SJCRH30 (cell line): ENCODE measurements at regions not wholly inside any gene's neighbourhood (a gene's known extent, or its start where the extent isn't known, plus 50 kb on each side); places are given as distances from the start of the nearest gene placed in this dataset.
"Not testable (repeated sequence)": the region's sequence is repeated elsewhere in the genome, so short reads cannot be mapped to it uniquely, and the experiment has no call there.

Experiments used
- DNase-seq, 2 experiments: peaks; one replicate each; pipeline ENCODE4 v3.0.0-alpha.2; 2015 to 2020
- H3K27ac ChIP-seq: fragments of 250-450 bp; sonication (Bioruptor Pico); 2 replicates; pipeline ENCODE4 v1.5.1; 2020; ENCODE audit warnings: mild to moderate bottlenecking, moderate library complexity
- H3K27me3 ChIP-seq: fragments of 250-450 bp; sonication (Bioruptor Pico); 2 replicates; pipeline ENCODE4 v1.5.1; 2020; ENCODE audit warnings: mild to moderate bottlenecking, moderate library complexity
- H3K36me3 ChIP-seq: fragments of 250-450 bp; sonication (Bioruptor Pico); 2 replicates; pipeline ENCODE4 v1.5.1; 2020; ENCODE audit warnings: mild to moderate bottlenecking, moderate library complexity
- H3K4me1 ChIP-seq: fragments of 250-450 bp; sonication (Bioruptor Pico); 2 replicates; pipeline ENCODE4 v1.5.1; 2020; ENCODE audit warnings: mild to moderate bottlenecking, moderate library complexity
- H3K4me3 ChIP-seq: fragments of 250-450 bp; sonication (Bioruptor Pico); 2 replicates; pipeline ENCODE4 v1.5.1; 2020; ENCODE audit warnings: mild to moderate bottlenecking, moderate library complexity
- H3K9me3 ChIP-seq: fragments of 250-450 bp; sonication (Bioruptor Pico); replicated peaks from 2 replicates; pipeline ENCODE4 v1.5.1; 2020; ENCODE audit warnings: mild to moderate bottlenecking, moderate library complexity

- Histone ChIP-seq H3K36me3 (no peaks in the 10 kb centered on the region), H3K9me3 (no peaks in the 10 kb centered on the region), H3K27me3 (no peaks in the 10 kb centered on the region), H3K27ac (peak overlapping the region; percentile 29), H3K4me3 (no peak overlapping the region), H3K4me1 (peaks cover 13% of the 10 kb centered on the region)
- DNase-seq, result peak; percentile 32 to 73
These were observed 234.5 kb downstream of the DLEU7 start for GRCh38 chr13:50609011-50609410.

- H3K9me3 ChIP-seq, result no peaks in the 10 kb centered on the region
- DNase-seq, result no peak
- H3K27ac ChIP-seq, result no peak overlapping the region
- no peak overlapping the region for H3K4me3 ChIP-seq
- no peaks in the 10 kb centered on the region for H3K27me3 ChIP-seq
- peaks cover 13% of the 10 kb centered on the region for H3K4me1 ChIP-seq
- H3K36me3 ChIP-seq, result no peaks in the 10 kb centered on the region
These were observed 233.3 kb downstream of the DLEU7 start for GRCh38 chr13:50610238-50610637.

DNA sequence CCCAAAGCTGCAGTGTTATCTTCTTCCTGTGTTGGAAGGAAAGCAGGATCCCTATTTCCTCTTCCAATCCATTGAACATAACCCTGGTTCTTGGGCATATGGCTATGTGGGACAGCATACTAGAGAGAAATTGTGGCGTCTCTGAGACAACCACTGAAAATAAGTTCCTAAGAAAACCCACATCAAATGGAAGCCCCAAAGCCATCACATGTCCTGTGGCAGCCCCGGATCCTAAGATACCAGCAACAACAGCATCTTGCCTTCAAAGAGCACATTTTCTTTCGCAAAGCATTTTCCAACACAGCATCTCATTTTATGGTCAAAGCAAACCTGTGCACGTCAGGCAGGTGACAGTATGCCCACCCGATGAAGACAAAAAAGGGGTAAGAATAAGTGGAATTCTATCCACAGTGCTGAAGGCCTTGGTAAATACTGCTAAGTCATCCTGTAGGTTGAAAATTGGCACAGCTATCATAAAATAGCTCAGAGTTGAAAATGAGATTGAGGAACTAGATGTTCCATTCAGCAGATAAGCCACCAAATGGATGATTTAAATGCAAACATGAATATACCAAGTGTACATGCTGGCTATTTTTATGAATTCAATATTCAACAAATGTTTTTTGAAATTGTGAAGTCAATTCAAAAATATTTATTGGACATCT is 232.2 kb downstream of the DLEU7 start:
- no peak for DNase-seq
- Histone ChIP-seq H3K4me1 (peaks cover 13% of the 10 kb centered on the region), H3K27ac (no peak overlapping the region), H3K9me3 (no peaks in the 10 kb centered on the region), H3K27me3 (no peaks in the 10 kb centered on the region), H3K4me3 (no peak overlapping the region), H3K36me3 (no peaks in the 10 kb centered on the region)

GRCh38 chr13:50612717-50613116 is 230.8 kb downstream of the DLEU7 start:
- no peak overlapping the region for H3K27ac ChIP-seq
- H3K27me3 ChIP-seq, result no peaks in the 10 kb centered on the region
- H3K36me3 ChIP-seq, result no peaks in the 10 kb centered on the region
- no peaks in the 10 kb centered on the region for H3K9me3 ChIP-seq
- H3K4me1 ChIP-seq, result peaks cover 13% of the 10 kb centered on the region
- no peak for DNase-seq
- H3K4me3 ChIP-seq, result no peak overlapping the region

- H3K27ac ChIP-seq, result no peak overlapping the region
- no peak for DNase-seq
- no peaks in the 10 kb centered on the region for H3K9me3 ChIP-seq
- H3K36me3 ChIP-seq, result no peaks in the 10 kb centered on the region
- peaks cover 13% of the 10 kb centered on the region for H3K4me1 ChIP-seq
- no peaks in the 10 kb centered on the region for H3K27me3 ChIP-seq
- H3K4me3 ChIP-seq, result no peak overlapping the region
These were observed 230.1 kb downstream of the DLEU7 start for GRCh38 chr13:50613356-50613831.

GRCh38 chr13:50615234-50615633 is 228.3 kb downstream of the DLEU7 start:
- H3K27me3 ChIP-seq, result no peaks in the 10 kb centered on the region
- H3K4me3 ChIP-seq, result no peak overlapping the region
- DNase-seq, result no peak

GRCh38 chr13:50616101-50616500 is 227.4 kb downstream of the DLEU7 start:
- Histone ChIP-seq H3K27me3 (no peaks in the 10 kb centered on the region), H3K36me3 (no peaks in the 10 kb centered on the region), H3K9me3 (no peaks in the 10 kb centered on the region), H3K27ac (no peak overlapping the region), H3K4me3 (no peak overlapping the region), H3K4me1 (no peaks in the 10 kb centered on the region)
- no peak for DNase-seq

More at GRCh38 chr13:50615234-50615633, 228.3 kb downstream of the DLEU7 start:
- no peak overlapping the region for H3K27ac ChIP-seq
- H3K9me3 ChIP-seq, result no peaks in the 10 kb centered on the region
- no peaks in the 10 kb centered on the region for H3K4me1 ChIP-seq
- no peaks in the 10 kb centered on the region for H3K36me3 ChIP-seq

GRCh38 chr13:50617134-50617721 is 226.3 kb downstream of the DLEU7 start:
- Histone ChIP-seq H3K4me3 (no peak overlapping the region), H3K4me1 (no peaks in the 10 kb centered on the region), H3K27me3 (no peaks in the 10 kb centered on the region), H3K27ac (no peak overlapping the region), H3K9me3 (no peaks in the 10 kb centered on the region), H3K36me3 (no peaks in the 10 kb centered on the region)
- no peak for DNase-seq

GRCh38 chr13:50618206-50618605 is 225.3 kb downstream of the DLEU7 start:
- Histone ChIP-seq H3K4me1 (no peaks in the 10 kb centered on the region), H3K27ac (no peak overlapping the region), H3K27me3 (no peaks in the 10 kb centered on the region), H3K36me3 (no peaks in the 10 kb centered on the region), H3K4me3 (no peak overlapping the region), H3K9me3 (no peaks in the 10 kb centered on the region)
- no peak for DNase-seq

DNA sequence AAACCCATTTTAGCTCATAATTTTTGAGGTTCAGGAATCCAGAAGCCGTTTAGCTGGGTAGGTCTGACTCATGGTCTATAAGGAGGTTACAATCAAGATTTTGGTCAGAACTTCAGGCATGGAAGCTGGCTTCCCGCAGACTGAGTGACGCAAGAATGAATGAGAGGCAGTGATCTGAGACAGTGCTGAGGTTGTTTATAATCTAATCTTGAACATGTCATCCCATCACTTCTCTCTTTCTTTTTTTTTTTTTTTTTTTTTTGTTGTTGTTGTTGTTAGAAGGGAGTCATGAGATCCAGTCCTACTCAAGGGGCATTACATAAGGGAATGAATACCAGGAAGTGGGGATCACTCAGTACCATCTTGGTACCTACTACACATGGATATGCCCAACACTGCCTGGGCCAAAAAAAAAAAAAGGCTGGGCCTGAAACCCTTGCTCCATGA is 217.4 kb downstream of the DLEU7 start:
- Histone ChIP-seq H3K4me3 (no peak overlapping the region), H3K4me1 (no peaks in the 10 kb centered on the region), H3K9me3 (no peaks in the 10 kb centered on the region), H3K27ac (no peak overlapping the region), H3K27me3 (no peaks in the 10 kb centered on the region), H3K36me3 (no peaks in the 10 kb centered on the region)
- no peak for DNase-seq

DNA sequence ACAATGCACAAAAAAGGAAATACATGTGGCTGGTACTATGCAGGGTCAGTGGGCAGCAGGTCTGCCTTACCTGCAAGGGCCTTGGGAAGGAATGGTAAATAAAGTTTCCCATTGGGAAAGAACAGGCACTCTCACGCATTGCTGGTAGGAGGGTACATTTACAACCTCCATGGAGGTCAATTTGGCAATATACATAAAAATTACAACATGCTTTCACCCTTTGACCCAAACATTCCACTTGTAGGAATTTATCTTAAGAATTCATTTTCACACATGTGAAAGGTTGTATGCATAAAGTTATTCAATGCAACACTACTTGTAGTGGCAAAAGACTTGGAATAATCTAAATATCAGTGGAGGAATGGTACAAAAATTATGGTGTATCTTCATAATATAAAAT is 216.4 kb downstream of the DLEU7 start:
- no peak for DNase-seq
- no peaks in the 10 kb centered on the region for H3K36me3 ChIP-seq
- no peak overlapping the region for H3K27ac ChIP-seq
- no peak overlapping the region for H3K4me3 ChIP-seq
- H3K27me3 ChIP-seq, result no peaks in the 10 kb centered on the region
- H3K4me1 ChIP-seq, result no peaks in the 10 kb centered on the region
- H3K9me3 ChIP-seq, result no peaks in the 10 kb centered on the region

DNA sequence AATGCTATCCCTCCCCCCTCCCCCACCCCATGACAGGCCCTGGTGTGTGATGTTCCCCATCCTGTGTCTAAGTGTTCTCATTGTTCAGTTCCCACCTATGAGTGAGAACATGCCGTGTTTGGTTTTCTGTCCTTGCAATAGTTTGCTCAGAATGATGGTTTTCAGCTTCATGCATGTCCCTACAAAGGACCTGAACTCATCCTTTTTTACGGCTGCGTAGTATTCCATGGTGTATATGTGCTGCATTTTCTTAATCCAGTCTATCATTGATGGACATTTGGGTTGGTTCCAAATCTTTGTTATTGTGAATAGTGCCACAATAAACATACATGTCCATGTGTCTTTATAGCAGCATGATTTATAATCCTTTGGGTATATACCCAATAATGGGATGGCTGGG is 215.0 kb downstream of the DLEU7 start:
- H3K4me1 ChIP-seq, H3K27ac ChIP-seq, H3K9me3 ChIP-seq, H3K36me3 ChIP-seq, DNase-seq, H3K27me3 ChIP-seq, H3K4me3 ChIP-seq: not testable (repeated sequence)

DNA sequence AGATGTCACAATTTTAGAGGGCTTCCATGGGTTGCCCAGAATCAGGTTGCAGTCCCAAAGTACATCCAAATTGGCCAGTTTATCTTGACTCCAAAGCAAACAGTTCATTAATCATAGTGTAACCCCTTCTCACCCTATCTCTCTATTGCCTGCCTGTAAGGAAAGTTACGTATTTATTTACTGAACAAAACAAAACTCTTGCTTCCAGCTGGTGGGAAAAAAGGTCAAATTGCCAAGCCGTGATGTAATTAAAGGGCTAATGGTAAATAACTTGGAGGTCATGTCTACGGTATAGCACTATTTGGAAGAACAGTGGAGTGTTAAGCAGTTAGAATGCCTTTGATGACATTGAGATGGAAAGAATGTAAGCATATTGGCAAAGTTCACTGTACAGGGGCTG is 214.0 kb downstream of the DLEU7 start:
- Histone ChIP-seq H3K27ac (no peak overlapping the region), H3K9me3 (no peaks in the 10 kb centered on the region), H3K4me3 (no peak overlapping the region), H3K4me1 (no peaks in the 10 kb centered on the region), H3K36me3 (no peaks in the 10 kb centered on the region), H3K27me3 (no peaks in the 10 kb centered on the region)
- DNase-seq, result no peak

GRCh38 chr13:50629966-50630365 is 213.5 kb downstream of the DLEU7 start:
- DNase-seq, result no peak
- no peaks in the 10 kb centered on the region for H3K9me3 ChIP-seq
- no peaks in the 10 kb centered on the region for H3K4me1 ChIP-seq
- H3K27ac ChIP-seq, result no peak overlapping the region
- no peaks in the 10 kb centered on the region for H3K27me3 ChIP-seq
- H3K4me3 ChIP-seq, result no peak overlapping the region
- no peaks in the 10 kb centered on the region for H3K36me3 ChIP-seq

DNA sequence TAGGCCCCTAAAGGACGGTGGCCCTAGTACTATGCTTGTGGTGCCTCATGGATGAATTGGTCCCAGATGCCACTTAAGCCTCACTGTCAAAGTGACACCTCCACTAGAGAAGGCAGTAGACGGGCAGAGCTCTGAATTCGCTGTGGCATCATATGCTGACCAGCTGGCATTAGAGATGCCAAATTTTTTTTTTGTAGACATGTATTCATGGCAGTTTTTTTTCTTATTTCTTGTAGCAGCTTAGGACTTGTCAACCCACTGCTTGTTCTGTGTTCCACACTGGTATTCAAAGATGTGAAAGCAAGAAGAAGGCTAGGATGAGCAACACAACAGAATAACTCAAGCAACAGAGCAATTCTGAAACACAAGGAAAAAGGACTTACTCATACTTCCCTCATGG is 212.5 kb downstream of the DLEU7 start:
- Histone ChIP-seq H3K36me3 (no peaks in the 10 kb centered on the region), H3K27me3 (no peaks in the 10 kb centered on the region), H3K4me1 (no peaks in the 10 kb centered on the region), H3K4me3 (no peak overlapping the region), H3K27ac (no peak overlapping the region), H3K9me3 (no peaks in the 10 kb centered on the region)
- DNase-seq, result no peak

DNA sequence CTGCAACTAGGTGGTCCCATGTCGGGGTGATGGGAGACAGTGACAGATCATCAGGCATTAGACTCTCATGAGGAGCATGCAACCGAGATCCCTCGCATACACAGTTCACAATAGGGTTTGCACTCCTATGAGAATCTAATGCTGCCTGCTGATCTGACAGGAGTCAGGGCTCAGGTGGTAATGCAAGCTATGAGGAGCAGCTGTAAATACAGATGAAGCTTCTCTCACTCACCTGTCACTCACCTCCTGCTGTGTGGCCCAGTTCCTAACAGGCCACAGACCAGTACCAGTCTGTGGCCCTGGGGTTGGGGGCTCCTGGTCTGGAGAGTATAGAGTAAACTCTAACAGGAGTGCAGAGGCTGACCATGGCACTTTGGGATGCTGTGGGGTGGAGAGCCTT is 209.2 kb downstream of the DLEU7 start:
- no peak for DNase-seq
- no peak overlapping the region for H3K27ac ChIP-seq
- H3K4me1 ChIP-seq, result no peaks in the 10 kb centered on the region
- H3K36me3 ChIP-seq, result no peaks in the 10 kb centered on the region
- H3K9me3 ChIP-seq, result no peaks in the 10 kb centered on the region
- no peak overlapping the region for H3K4me3 ChIP-seq
- H3K27me3 ChIP-seq, result no peaks in the 10 kb centered on the region
